WI38 (cell line): ENCODE measurements at regions not wholly inside any gene's neighbourhood (a gene's known extent, or its start where the extent isn't known, plus 50 kb on each side); places are given as distances from the start of the nearest gene placed in this dataset.

Experiments used
- H3K4me3 ChIP-seq: 2 replicates; pipeline ENCODE4 v1.5.1; 2011; ENCODE audit warnings: low read depth, mild to moderate bottlenecking, control low read depth, low read length
- TF ChIP-seq, protein P1 (sequence below): IDR thresholded peaks from 2 replicates; pipeline ENCODE4 v1.5.1; 2012; ENCODE audit warnings: low read depth, mild to moderate bottlenecking, control low read depth, low read length

DNA sequence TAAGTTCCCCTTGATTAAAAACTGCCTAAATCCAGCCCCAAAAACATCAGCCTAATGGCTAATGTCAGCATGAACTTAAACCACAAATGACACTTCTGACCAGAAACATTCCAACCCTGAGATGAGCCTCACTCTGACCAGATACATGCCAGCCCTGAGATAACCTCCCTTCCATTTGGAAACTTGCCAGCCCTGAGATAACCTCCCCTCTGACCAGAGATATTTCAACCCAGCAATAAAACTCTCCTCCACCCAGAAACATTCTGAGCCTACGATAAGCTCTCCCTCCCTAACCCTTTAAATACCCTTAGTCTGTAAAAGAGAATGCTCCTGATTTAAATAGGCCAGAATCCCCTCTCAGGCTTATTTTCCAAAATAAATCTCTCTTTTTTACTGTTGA, 1035.7 kb upstream of the NUDT12 start:
- TF ChIP-seq, protein P1, sequence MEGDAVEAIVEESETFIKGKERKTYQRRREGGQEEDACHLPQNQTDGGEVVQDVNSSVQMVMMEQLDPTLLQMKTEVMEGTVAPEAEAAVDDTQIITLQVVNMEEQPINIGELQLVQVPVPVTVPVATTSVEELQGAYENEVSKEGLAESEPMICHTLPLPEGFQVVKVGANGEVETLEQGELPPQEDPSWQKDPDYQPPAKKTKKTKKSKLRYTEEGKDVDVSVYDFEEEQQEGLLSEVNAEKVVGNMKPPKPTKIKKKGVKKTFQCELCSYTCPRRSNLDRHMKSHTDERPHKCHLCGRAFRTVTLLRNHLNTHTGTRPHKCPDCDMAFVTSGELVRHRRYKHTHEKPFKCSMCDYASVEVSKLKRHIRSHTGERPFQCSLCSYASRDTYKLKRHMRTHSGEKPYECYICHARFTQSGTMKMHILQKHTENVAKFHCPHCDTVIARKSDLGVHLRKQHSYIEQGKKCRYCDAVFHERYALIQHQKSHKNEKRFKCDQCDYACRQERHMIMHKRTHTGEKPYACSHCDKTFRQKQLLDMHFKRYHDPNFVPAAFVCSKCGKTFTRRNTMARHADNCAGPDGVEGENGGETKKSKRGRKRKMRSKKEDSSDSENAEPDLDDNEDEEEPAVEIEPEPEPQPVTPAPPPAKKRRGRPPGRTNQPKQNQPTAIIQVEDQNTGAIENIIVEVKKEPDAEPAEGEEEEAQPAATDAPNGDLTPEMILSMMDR, result no peak
- no peak overlapping the region for H3K4me3 ChIP-seq

DNA sequence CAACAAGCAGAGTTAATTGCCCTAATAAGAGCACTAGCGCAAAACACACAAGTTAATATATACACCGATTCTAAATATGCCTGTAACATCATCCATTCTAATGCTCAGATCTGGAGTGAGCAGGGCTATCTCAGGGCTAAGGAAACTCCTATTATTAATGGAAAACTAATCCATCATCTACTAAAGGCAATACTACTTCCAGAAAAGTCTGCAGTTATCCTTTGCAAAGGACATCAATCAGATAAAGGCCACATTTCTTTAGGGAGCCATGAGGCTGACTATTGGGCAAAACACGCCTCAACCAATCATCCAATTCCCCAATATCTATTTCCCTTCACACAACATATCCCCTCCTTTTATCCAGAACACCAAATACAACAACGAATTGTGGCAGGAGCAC, 1032.3 kb upstream of the NUDT12 start:
- H3K4me3 ChIP-seq, result no peak overlapping the region
- TF ChIP-seq, protein P1, result no peak

DNA sequence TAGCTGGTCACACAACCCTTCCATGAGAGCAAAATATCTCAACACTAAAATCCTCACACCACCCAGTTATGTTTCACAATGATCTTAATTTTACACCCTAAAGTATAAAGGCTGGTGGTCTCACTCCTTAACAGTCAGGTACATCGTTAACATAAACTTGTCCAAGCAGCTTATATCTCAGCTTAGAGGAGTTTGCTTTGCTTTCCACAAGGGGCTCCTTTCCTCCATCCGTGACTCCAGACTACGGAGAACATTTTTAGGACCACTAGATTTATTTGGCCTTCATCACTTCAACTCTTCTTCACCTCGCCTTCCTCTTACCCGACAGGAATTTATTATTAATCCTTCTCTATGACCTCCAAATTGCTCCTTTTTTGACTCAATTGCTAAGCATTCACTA, 1014.1 kb upstream of the NUDT12 start:
- TF ChIP-seq, protein P1, result no peak

DNA sequence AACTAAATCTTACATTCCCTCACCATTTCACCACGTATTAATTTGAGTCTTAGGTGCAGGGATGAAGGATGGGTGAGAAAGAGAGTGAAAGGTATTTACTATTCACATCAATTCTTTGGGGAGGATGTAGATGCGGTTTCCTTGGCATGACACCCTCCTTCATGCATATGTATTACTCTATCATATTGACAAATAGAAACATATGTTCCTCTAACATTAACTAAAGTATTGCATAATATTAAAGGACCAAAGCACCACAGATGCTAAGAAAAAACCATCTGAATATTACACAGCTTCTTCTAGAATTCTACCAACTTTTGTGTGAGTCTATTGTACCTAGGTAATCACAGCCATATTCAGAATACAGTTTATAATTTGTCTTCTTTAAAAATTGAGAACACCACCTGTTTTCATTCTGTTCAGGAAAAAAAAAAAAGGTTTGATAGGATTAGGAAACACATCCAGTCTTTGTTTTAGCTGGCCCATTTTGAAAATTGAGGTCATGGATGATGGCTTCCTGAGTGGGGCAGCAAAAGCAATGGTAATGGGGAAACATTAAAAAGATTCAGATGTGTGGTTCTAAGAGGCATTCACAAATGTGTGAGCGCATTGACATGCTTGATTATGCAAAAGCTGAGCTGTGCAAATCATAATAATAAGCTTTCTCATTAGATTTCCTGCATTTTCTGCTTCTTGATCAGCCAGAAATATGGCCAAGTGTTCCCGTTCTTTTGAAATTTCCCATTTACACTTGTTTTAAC, 1011.5 kb upstream of the NUDT12 start:
- H3K4me3 ChIP-seq, result no peak overlapping the region
- TF ChIP-seq, protein P1, result no peak

More for the DNA sequence above, 1014.1 kb upstream of the NUDT12 start:
- no peak overlapping the region for H3K4me3 ChIP-seq

DNA sequence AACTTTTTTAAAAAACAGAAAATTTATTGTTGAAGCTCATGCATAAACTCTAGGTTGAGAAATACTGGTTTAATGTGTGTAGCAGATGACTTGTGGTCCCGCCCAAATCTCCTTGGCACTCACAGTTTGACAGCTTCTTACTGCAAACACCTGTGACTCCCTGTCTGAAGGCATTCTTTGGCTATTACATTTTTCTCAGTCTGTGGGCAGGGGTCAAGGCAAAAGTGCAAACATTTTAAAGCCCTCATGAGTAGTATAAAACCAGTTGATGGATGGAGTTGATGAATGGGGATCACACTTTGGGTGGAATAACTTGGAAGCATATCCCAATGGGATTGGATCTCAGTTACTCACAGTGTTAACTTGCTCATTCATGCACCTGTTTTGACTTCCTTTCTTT, 1007.0 kb upstream of the NUDT12 start:
- TF ChIP-seq, protein P1, result no peak
- no peak overlapping the region for H3K4me3 ChIP-seq

DNA sequence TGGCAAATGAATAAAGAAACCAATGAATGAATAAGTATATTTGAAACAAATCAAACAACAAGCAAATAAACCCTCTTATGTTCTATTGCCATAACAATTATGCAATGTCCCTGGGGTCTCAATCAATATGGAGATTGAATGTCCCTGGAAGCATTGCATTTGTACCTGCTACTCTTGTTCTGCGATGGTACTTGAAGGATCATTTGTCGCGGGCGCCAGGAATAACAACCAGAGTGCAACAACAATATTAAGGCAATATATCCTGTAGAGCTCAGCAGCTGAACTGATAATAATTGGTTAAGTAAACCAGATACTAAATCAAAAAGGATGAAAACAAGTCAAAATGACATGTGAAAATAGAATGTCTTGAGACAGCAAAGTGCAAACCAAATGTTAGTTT, 1001.9 kb upstream of the NUDT12 start:
- H3K4me3 ChIP-seq, result no peak overlapping the region

DNA sequence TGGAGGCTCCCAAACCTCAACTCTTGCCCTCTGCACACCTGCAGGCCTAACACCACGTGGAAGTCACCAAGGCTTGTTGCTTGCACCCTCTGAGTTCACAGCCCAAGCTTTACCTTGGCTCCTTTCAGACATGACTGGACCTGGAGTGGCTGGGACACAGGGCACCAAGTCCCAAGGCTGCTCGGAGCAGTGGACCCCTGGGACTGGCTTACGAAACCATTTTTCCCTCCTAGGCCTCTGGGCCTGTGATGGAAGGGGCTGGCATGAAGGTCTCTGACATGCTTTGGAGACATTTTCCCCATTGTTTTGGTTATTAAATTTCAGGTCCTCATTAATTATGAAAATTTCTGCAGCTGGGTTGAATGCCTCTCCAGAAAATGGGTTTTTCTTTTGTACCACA, 994.4 kb upstream of the NUDT12 start:
- TF ChIP-seq, protein P1, result no peak
- H3K4me3 ChIP-seq, result no peak overlapping the region

More for the DNA sequence above, 1001.9 kb upstream of the NUDT12 start:
- TF ChIP-seq, protein P1, result no peak
